Hematopoietic multipotent progenitor cell (in vitro differentiated cells): ENCODE measurements at regions not wholly inside any gene's neighbourhood (a gene's known extent, or its start where the extent isn't known, plus 50 kb on each side); places are given as distances from the start of the nearest gene placed in this dataset.
"Not testable (repeated sequence)": the region's sequence is repeated elsewhere in the genome, so short reads cannot be mapped to it uniquely, and the experiment has no call there.

ENCODE experiments used
- DNase-seq, 3 donors: peaks; one replicate each; pipeline ENCODE4 v3.0.0-alpha.2; 2011 to 2015; ENCODE audit warnings: low read depth in 2 of 3, low spot score in 2 of 3

DNA sequence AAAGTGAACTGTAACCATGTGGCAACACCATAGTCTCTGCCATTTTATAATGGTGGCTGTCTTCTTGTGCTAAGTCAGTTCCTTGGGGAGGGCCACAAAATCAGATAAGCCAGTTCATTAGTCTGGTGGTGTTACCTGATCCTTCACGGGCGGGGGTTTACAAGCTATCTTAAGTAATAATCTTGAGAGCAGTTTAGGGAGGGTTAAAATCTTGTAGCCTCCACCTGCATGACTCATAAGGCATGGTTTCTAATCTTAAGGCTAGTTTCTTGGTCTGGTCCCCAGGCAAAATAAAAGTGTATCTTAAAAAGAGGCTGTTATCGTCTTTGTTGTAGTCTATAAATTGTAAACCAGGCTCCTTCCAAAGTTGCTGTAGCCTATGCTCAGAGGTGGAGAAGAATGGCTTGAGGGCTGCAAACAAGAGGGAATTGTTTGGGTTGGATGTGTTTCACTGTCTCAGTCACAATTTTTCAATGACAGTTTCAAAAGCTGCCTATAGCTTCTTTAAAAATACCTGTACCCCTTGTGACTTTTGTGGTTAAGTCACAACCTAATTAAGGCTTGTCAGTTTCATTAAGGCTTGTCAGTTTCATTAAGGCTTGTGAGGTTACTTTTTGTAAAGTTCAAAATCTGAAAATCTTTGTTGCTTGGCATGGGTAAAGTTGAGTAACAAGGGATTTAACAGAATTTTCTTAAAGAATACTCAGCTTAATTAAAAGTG, 135.7 kb downstream of the RPS4Y2 start:
- no peak for DNase-seq

DNA sequence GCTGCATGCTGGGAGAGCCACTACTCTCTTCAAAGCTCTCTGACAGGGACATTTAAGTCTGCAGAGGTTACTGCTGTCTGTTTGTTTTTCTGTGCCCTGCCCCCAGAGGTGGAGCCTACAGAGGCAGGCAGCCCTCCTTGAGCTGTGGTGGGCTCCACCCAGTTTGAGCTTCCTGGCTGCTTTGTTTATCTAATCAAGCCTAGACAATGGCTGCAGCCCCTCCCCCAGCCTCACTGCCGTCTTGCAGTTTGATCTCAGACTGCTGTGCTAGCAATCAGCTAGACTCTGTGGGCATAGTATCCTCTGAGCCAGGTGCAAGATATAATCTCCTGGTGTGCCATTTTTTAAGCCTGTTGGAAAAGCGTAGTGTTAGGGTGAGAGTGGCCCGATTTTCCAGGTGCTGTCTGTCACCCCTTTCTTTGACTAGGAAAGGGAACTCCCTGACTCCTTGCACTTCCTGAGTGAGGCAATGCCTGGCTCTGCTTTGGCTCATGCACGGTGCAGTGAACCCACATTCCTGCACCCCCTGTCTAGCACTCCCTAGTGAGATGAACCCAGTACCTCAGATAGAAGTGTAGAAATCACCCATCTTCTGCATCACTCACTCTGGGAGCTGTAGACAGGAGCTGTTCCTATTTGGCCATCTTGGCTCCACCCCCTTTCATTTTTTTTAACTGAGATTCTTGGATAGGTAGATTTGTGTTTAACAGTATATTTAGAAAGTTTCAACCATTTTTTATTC, 169.6 kb downstream of the RPS4Y2 start:
- DNase-seq = not testable (repeated sequence)

GRCh38 chrY:20929691-20930342, 173.9 kb downstream of the RPS4Y2 start:
- DNase-seq = no peak

DNA sequence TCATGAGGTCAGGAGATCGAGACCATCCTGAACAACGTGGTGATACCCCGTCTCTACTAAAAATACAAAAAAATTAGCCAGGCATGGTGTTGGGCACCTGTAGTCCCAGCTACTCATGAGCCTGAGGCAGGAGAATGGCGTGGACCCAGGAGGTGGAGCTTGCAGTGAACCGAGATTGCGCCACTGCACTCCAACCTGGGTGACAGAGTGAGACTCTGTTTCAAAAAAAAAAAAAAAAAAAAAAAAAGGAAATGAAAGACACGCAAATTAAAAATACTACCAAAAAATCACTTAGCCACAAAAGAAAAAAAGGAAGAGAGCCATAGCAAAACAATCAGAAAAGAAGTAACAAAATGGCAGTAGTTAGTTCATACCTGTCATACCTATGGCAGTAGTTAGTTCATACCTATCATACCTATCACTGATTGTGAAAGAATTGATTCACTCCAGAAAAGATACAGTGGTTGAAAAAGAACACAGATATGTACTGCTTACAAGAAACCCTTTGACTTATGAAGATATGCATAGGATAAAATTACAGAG, 180.9 kb downstream of the RPS4Y2 start:
- not testable (repeated sequence) for DNase-seq

DNA sequence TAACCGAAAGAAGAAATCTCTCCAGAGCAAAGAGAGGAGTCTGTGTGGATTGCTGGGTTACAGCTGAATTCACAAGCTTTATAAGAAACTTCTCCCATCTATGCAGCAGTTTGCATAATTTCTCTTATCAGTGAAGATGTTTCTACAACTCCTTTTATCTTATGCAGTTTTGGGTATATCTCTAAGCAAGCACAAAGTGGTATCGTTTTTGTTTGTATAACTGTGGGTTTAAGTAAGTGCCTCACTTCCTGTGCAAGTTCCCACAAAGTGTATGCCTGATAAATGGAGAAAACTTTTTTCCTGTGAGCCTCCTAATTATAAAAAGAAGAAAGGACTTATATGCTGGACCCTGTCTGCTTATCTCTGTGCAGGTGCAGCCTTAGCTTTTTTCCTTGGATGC, 205.6 kb downstream of the RPS4Y2 start:
- DNase-seq = no peak

- DNase-seq = peak in 1 of 3 donors; percentile 5
Observed at GRCh38 chrY:20967828-20968227, 211.9 kb downstream of the RPS4Y2 start.

GRCh38 chrY:20968237-20968636, 212.3 kb downstream of the RPS4Y2 start:
- peak in 1 of 3 donors; percentile 5 for DNase-seq

- DNase-seq = no peak
Observed at GRCh38 chrY:20971371-20971770, 215.5 kb downstream of the RPS4Y2 start.

DNA sequence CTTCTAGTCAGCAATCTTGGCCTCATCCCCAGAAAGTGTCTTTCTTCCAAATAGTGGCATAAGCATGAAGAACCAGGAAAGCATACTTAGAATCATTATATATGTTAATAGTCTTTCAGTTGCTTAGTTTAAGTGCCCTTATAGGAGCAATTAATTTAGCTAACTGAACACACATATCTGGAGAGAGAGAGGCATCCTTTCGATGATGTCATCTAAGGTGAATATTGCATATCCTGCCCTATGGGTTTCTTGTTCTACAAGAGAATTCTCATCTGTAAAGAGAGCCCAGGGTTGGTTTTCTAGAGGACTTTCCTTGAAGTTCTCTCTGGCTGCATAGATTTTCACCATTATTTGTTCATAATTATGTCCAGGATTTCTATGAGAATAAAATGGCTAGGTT, 230.1 kb downstream of the RPS4Y2 start:
- DNase-seq = no peak

- DNase-seq = no peak
Observed at GRCh38 chrY:20990123-20990522, 234.2 kb downstream of the RPS4Y2 start.

GRCh38 chrY:20990869-20991548, 235.1 kb downstream of the RPS4Y2 start:
- peak in 2 of 3 donors; percentile 7 to 31 for DNase-seq

DNA sequence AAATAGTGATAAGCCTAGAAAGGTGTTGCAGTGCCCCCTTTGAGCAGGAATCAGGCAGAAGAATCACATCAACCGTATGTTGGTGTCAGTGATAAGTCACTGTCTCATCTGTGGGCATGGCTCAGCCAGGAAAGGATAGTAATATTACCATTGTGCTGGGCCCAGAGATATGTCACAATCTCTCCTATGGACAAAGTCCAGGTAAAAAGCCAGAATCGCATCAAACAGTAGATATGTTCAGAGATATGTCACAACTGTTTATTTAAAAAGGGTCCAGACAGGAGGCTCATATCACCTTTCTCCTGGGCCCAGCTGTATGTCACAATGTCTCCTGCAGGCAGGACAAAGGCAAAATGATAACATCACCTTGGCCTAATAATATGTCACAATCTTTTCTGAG, 241.4 kb downstream of the RPS4Y2 start:
- no peak for DNase-seq

- DNase-seq = no peak
Observed at GRCh38 chrY:20998016-20998415, 242.1 kb downstream of the RPS4Y2 start.

DNA sequence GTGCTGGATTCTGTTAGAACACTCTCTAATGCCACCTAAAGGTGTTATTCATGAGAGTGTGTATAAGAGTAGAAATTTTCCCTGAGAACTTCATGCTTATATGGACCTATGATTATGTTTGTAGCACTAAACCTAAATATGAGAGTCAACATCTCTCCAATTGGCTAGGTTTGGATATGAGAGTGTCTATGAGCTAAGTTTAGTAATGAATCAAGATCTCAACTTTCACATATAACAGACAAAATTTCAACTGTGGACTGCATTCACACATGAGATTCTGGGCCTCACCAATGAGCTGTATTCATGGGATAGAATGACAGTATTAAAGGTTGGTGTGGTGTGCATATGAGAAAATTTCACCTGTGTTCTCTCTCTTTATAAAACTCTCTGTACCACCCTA, 242.6 kb downstream of the RPS4Y2 start:
- DNase-seq = no peak

- no peak for DNase-seq
Observed at GRCh38 chrY:21001102-21001501, 245.2 kb downstream of the RPS4Y2 start.

DNA sequence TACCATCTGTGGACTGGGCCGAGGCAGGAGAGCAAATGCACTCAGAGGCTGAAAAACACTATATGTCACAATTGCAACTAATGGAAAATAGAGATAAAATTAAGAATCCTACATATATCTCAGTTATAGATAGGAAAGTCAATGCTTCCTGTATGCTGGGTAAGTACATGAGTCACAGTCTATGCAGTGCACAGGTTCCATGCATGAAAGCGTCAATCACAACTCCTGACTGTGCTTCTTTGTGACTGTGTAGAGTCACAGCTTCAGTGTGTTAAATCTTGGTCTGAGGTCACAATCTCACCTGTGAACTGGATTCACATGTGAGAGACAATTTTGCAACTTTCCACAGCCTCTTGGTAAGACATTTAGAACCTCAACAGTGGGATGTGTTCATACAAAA, 247.2 kb downstream of the RPS4Y2 start:
- DNase-seq = no peak

- DNase-seq = peak in 1 of 3 donors; percentile 8
Observed at GRCh38 chrY:21005531-21005930, 249.6 kb downstream of the RPS4Y2 start.

DNA sequence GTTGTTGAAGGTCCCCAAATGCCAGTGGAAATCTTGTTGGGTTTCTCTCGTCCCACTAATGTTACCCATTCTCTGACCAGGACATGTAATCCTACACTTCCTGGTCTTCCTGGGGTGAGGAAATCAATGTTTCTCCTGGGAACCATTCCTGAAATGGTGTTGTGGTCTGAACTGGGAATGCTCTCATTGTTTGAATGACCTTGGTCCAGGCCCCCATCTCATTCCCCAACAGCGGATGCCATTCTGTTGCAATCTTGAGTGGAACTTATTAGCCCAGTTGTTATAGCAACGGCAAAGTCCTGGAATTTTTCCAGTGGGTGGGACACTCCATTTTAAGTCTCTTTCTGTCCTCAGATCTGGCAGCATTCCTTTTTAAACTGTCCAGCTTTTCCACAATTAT, 265.9 kb downstream of the RPS4Y2 start:
- DNase-seq = no peak

DNA sequence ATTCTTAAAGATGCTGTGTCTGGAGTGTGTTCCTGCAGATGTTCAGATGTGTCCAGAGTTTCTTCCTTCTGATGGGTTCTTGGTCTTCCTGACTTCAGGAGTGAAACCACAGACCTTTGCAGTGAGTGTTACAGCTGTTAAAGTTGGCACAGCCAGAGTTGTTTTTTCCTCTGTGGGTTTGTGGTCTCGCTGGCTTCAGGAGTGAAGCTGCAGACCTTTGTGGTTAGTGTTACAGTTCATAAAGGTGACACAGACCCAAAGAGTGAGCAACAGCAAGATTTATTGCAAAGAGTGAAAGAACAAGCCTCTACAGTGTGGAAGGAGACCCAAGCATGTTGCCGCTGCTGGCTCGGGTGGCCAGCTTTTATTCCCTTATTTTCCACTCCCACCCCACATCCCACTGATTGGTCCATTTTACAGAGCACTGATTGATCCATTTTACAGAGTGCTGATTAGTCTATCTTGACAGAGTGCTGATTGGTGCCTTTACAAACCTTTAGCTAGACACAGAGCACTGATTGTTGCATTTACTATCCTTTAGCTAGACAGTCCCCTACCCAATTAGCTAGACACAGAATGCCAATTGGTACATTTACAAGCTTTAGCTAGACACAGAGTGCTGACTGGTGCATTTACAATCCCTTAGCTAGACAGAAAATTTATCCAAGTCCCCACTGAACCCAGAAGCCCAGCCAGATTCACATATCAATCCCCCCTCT, 266.6 kb downstream of the RPS4Y2 start:
- peak in 2 of 3 donors; percentile 41 to 66 for DNase-seq

DNA sequence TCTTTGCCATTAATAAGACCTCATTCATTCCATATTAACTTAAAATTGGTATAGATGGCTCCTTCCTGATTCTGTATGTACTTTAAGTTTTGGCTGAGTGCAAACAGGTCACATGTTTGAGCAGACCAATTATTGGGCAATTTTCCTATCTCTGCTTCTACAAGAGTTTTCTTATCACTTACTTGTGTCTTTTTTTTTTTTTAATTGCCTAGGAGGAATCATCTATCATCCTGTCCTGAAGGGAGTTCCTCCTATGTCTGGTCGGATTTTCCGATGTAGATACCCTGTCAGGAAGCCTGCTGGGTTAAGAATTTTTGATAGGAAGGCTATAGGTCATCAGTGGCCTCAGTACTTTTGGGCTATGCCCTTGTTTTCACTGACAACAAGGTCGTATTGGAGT, 268.0 kb downstream of the RPS4Y2 start:
- DNase-seq = peak in 1 of 3 donors; percentile 23
